ENCODE measurements at regions not wholly inside any gene's neighbourhood (a gene's known extent, or its start where the extent isn't known, plus 50 kb on each side); places are given as distances from the start of the nearest gene placed in this dataset.
A peak's percentile ranks its signal among the peaks of the same experiment; 100 is the strongest.

DNA sequence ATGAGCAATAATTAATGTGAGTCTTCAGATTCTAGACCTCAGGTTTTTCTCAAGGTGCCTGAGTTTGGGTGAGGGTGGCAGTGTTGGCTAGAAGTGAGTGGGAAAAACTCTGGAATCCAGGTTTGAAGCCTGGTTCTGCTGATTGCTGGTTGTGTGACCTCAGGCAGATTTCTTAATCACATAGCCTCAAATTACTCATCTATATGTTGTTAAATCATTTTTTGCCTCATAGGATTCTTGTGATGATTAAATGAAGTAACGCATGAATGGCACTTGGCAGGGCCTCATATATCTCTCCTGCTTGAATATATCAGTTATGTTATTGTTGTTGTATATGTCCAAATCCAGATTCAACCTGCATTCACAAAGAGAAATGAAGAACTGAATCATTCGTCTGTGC is 60.5 kb downstream of the NR2F2 start:
- Histone ChIP-seq H3K4me1 (replicated peaks in 1 of 2) (no peaks in the 10 kb centered on the region), H3K27ac (no peak overlapping the region), H3K4me3 (no peak overlapping the region)
- in situ Hi-C loops (cut with MboI; ENCODE audit: low pct_unique_long_range_greater_than_20kb in 2 of 9, low sequenced_read_pairs in 9 of 9, unreplicated experiment in 9 of 9): loop anchor here in 1 of 9 experiments (25.0 kb wide), 1 partner anchor 846 kb away; no protein-coding TSS in a partner anchor
- no peak for ATAC-seq (replicated peaks in 6 of 8)
- WGBS, 10 experiments: 28 to 100% (median 80%) methylated on average over 1 to 2 of the region's 2 CpGs; no CpG with 5 or more reads in 1 of the 10 experiments

GRCh38 chr15:96392380-96393208 is 62.1 kb downstream of the NR2F2 start:
- H3K4me1 ChIP-seq (replicated peaks in 1 of 2): no peaks in the 10 kb centered on the region
- in situ Hi-C loops (cut with MboI; ENCODE audit: low pct_unique_long_range_greater_than_20kb in 2 of 9, low sequenced_read_pairs in 9 of 9, unreplicated experiment in 9 of 9): loop anchor here in 1 of 9 experiments (25.0 kb wide), 1 partner anchor 845 kb away; no protein-coding TSS in a partner anchor
- WGBS, 10 experiments: 35 to 79% (median 53%) methylated on average over 4 to 9 of the region's 10 CpGs
- H3K4me3 ChIP-seq: no peak overlapping the region
- H3K27ac ChIP-seq: no peak overlapping the region
- ATAC-seq (replicated peaks in 6 of 8): peak in 2 of 8 experiments; percentile 19 to 32

- no peak for ATAC-seq (replicated peaks in 6 of 8)
- WGBS, 10 experiments: 23 to 90% (median 46%) methylated on average over 1 to 2 of the region's 2 CpGs; no CpG with 5 or more reads in 1 of the 10 experiments
- Histone ChIP-seq H3K4me1 (replicated peaks in 1 of 2) (no peaks in the 10 kb centered on the region), H3K4me3 (no peak overlapping the region), H3K27ac (no peak overlapping the region)
- in situ Hi-C loops (cut with MboI; ENCODE audit: low pct_unique_long_range_greater_than_20kb in 2 of 9, low sequenced_read_pairs in 9 of 9, unreplicated experiment in 9 of 9): loop anchor here in 1 of 9 experiments (25.0 kb wide), 1 partner anchor 844 kb away; no protein-coding TSS in a partner anchor
Observed at GRCh38 chr15:96393209-96393513, 62.7 kb downstream of the NR2F2 start.

GRCh38 chr15:96395687-96396086 is 65.2 kb downstream of the NR2F2 start:
- Histone ChIP-seq H3K4me1 (replicated peaks in 1 of 2) (no peaks in the 10 kb centered on the region), H3K27ac (no peak overlapping the region), H3K4me3 (no peak overlapping the region)
- ATAC-seq (replicated peaks in 6 of 8): no peak
- in situ Hi-C loops (cut with MboI; ENCODE audit: low pct_unique_long_range_greater_than_20kb in 2 of 9, low sequenced_read_pairs in 9 of 9, unreplicated experiment in 9 of 9): loop anchor here in 1 of 9 experiments (25.0 kb wide), 1 partner anchor 842 kb away; no protein-coding TSS in a partner anchor
- WGBS, 10 experiments: 40 to 100% (median 62%) methylated on average over 1 to 3 of the region's 3 CpGs; no CpG with 5 or more reads in 4 of the 10 experiments

- WGBS, 10 experiments: 57 to 100% (median 100%) methylated on average over 1 of the region's 1 CpG; no CpG with 5 or more reads in 5 of the 10 experiments
- no peaks in the 10 kb centered on the region for H3K4me1 ChIP-seq (replicated peaks in 1 of 2)
- H3K4me3 ChIP-seq: no peak overlapping the region
- H3K27ac ChIP-seq: no peak overlapping the region
- ATAC-seq (replicated peaks in 6 of 8): no peak
- in situ Hi-C loops (cut with MboI; ENCODE audit: low pct_unique_long_range_greater_than_20kb in 2 of 9, low sequenced_read_pairs in 9 of 9, unreplicated experiment in 9 of 9): loop anchor here in 1 of 9 experiments (25.0 kb wide), 1 partner anchor 839 kb away; no protein-coding TSS in a partner anchor
Observed at GRCh38 chr15:96398776-96399175, 68.3 kb downstream of the NR2F2 start.

- in situ Hi-C loops (cut with MboI; ENCODE audit: low pct_unique_long_range_greater_than_20kb in 2 of 9, low sequenced_read_pairs in 9 of 9, unreplicated experiment in 9 of 9): no loop called here
- ATAC-seq (replicated peaks in 6 of 8): peak in 1 of 8 experiments; percentile 21
- 0 to 53% (median 40%) methylated on average over 1 to 3 of the region's 3 CpGs; no CpG with 5 or more reads in 1 of the 10 experiments for WGBS, 10 experiments
Observed at GRCh38 chr15:96402403-96402802, 71.9 kb downstream of the NR2F2 start.

DNA sequence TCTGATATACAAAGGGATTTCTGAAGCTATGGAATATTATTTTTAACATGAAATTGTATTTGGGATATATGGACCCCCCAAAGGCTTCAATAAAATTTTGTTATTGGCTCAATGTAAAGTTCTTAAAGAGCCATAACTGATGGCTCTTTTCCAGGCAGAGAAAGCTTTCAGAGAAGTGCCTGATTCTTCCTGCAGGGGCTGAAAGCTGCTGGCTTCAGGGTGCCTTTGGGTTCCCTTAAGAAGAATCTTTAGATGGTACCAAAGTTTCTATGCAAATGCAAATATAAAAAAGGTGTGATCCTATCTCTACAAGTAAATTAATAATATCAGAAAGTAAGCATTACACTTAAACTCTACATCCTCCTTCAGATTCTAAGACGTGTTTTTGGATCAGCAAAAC is 72.6 kb downstream of the NR2F2 start:
- no peak overlapping the region for H3K27ac ChIP-seq
- no peak for ATAC-seq (replicated peaks in 6 of 8)
- in situ Hi-C loops (cut with MboI; ENCODE audit: low pct_unique_long_range_greater_than_20kb in 2 of 9, low sequenced_read_pairs in 9 of 9, unreplicated experiment in 9 of 9): no loop called here
- WGBS, 10 experiments: 22 to 100% (median 70%) methylated on average over 1 of the region's 1 CpG; no CpG with 5 or more reads in 6 of the 10 experiments
- H3K4me1 ChIP-seq (replicated peaks in 1 of 2): peaks cover 0 to 8% of the 10 kb centered on the region in 2 donors
- no peak overlapping the region for H3K4me3 ChIP-seq

More at GRCh38 chr15:96402403-96402802, 71.9 kb downstream of the NR2F2 start:
- Histone ChIP-seq H3K27ac (no peak overlapping the region), H3K4me3 (no peak overlapping the region), H3K4me1 (replicated peaks in 1 of 2) (peaks cover 0 to 8% of the 10 kb centered on the region in 2 donors)

GRCh38 chr15:96403932-96404331 is 73.4 kb downstream of the NR2F2 start:
- Histone ChIP-seq H3K4me3 (no peak overlapping the region), H3K27ac (no peak overlapping the region), H3K4me1 (replicated peaks in 1 of 2) (peaks cover 2 to 8% of the 10 kb centered on the region in 2 donors)
- WGBS, 10 experiments: 0 to 100% (median 47%) methylated on average over 1 of the region's 1 CpG; no CpG with 5 or more reads in 4 of the 10 experiments
- ATAC-seq (replicated peaks in 6 of 8): no peak
- in situ Hi-C loops (cut with MboI; ENCODE audit: low pct_unique_long_range_greater_than_20kb in 2 of 9, low sequenced_read_pairs in 9 of 9, unreplicated experiment in 9 of 9): no loop called here

DNA sequence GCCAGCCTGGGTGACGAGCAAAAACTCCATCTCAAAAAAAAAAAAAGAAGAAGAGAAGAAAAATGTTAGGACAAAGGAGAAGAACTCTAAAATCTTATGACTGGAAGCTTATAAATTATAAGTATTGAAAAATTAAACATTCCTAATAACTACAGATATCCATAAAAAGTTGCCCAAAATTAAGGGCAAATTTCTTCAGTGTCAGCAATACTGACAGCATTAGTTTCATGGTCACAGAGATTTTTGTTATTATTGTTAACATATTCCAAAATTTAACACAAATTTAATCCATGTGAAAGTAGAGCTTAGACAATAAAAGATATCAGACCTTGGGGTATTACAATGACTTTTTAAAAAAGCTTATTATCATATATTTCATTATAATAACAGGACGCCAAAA is 74.1 kb downstream of the NR2F2 start:
- no peak for ATAC-seq (replicated peaks in 6 of 8)
- H3K4me1 ChIP-seq (replicated peaks in 1 of 2): peaks cover 5 to 11% of the 10 kb centered on the region in 2 donors
- 8 to 100% (median 83%) methylated on average over 1 to 2 of the region's 2 CpGs; no CpG with 5 or more reads in 1 of the 10 experiments for WGBS, 10 experiments
- H3K4me3 ChIP-seq: no peak overlapping the region
- in situ Hi-C loops (cut with MboI; ENCODE audit: low pct_unique_long_range_greater_than_20kb in 2 of 9, low sequenced_read_pairs in 9 of 9, unreplicated experiment in 9 of 9): no loop called here
- H3K27ac ChIP-seq: no peak overlapping the region

DNA sequence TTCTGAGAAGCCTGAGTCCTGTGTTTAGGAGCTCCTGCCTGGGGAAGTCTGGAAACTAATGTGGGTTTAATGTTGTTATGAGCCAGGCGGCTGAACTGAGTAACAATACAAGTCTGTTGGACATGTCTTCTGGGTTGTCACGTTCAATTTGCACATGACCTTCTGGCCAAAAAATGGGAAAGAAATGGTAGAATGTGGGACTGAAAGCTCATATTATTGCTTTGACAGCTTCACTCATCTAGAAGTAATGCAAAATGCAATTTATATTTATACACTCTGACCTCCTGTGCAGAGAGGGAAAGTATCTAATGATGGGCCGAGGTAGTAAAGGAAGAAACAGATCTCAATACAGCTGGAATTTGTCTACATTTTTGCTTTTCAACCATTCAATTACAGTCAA is 75.8 kb downstream of the NR2F2 start:
- 33 to 100% (median 70%) methylated on average over 1 to 3 of the region's 3 CpGs; no CpG with 5 or more reads in 2 of the 10 experiments for WGBS, 10 experiments
- ATAC-seq (replicated peaks in 6 of 8): no peak
- H3K27ac ChIP-seq: no peak overlapping the region
- H3K4me3 ChIP-seq: no peak overlapping the region
- peaks cover 11 to 12% of the 10 kb centered on the region in 2 donors for H3K4me1 ChIP-seq (replicated peaks in 1 of 2)
- in situ Hi-C loops (cut with MboI; ENCODE audit: low pct_unique_long_range_greater_than_20kb in 2 of 9, low sequenced_read_pairs in 9 of 9, unreplicated experiment in 9 of 9): no loop called here

GRCh38 chr15:96406701-96407100 is 76.2 kb downstream of the NR2F2 start:
- Histone ChIP-seq H3K27ac (no peak overlapping the region), H3K4me1 (replicated peaks in 1 of 2) (peaks cover 11 to 12% of the 10 kb centered on the region in 2 donors), H3K4me3 (no peak overlapping the region)
- 52 to 90% (median 75%) methylated on average over 2 to 5 of the region's 7 CpGs; no CpG with 5 or more reads in 1 of the 10 experiments for WGBS, 10 experiments
- no peak for ATAC-seq (replicated peaks in 6 of 8)
- in situ Hi-C loops (cut with MboI; ENCODE audit: low pct_unique_long_range_greater_than_20kb in 2 of 9, low sequenced_read_pairs in 9 of 9, unreplicated experiment in 9 of 9): no loop called here

GRCh38 chr15:96407482-96407881 is 77.0 kb downstream of the NR2F2 start:
- Histone ChIP-seq H3K27ac (no peak overlapping the region), H3K4me1 (replicated peaks in 1 of 2) (peaks cover 11 to 12% of the 10 kb centered on the region in 2 donors), H3K4me3 (no peak overlapping the region)
- in situ Hi-C loops (cut with MboI; ENCODE audit: low pct_unique_long_range_greater_than_20kb in 2 of 9, low sequenced_read_pairs in 9 of 9, unreplicated experiment in 9 of 9): no loop called here
- no peak for ATAC-seq (replicated peaks in 6 of 8)
- 59 to 100% (median 75%) methylated on average over 1 to 2 of the region's 2 CpGs for WGBS, 10 experiments

GRCh38 chr15:96408591-96409183 is 78.2 kb downstream of the NR2F2 start:
- H3K27ac ChIP-seq: no peak overlapping the region
- WGBS, 10 experiments: 0 to 62% (median 36%) methylated on average over 3 to 20 of the region's 20 CpGs; no CpG with 5 or more reads in 2 of the 10 experiments
- H3K4me1 ChIP-seq (replicated peaks in 1 of 2): peaks cover 12 to 13% of the 10 kb centered on the region in 2 donors
- H3K4me3 ChIP-seq: no peak overlapping the region
- no peak for ATAC-seq (replicated peaks in 6 of 8)
- in situ Hi-C loops (cut with MboI; ENCODE audit: low pct_unique_long_range_greater_than_20kb in 2 of 9, low sequenced_read_pairs in 9 of 9, unreplicated experiment in 9 of 9): no loop called here

All from motor neuron (in vitro differentiated cells).